DMS114 treated with DMSO at 0.1 percent for 48 hours (cell line): ENCODE measurements at regions not wholly inside any gene's neighbourhood (a gene's known extent, or its start where the extent isn't known, plus 50 kb on each side); places are given as distances from the start of the nearest gene placed in this dataset.

ENCODE experiments used
- DNase-seq: peaks from one replicate; lab custom pipeline; 2025; ENCODE audit not compliant: unreplicated experiment; lab: John Stamatoyannopoulos, UW

GRCh38 chr4:163621821-163622220 is 127.3 kb downstream of the TMA16 start:
- no peak for DNase-seq

GRCh38 chr4:163622379-163623035 is 128.0 kb downstream of the TMA16 start:
- DNase-seq, result no peak

GRCh38 chr4:163623787-163624186 is 129.3 kb downstream of the TMA16 start:
- no peak for DNase-seq

- DNase-seq, result no peak
Measured at GRCh38 chr4:163624727-163625126, 130.2 kb downstream of the TMA16 start.

GRCh38 chr4:163631288-163631687 is 136.8 kb downstream of the TMA16 start:
- DNase-seq, result no peak

GRCh38 chr4:163638909-163639308 is 144.4 kb downstream of the TMA16 start:
- no peak for DNase-seq

GRCh38 chr4:163649557-163650091 is 155.1 kb downstream of the TMA16 start:
- no peak for DNase-seq

- DNase-seq, result no peak
Measured at GRCh38 chr4:163651761-163652160, 157.3 kb downstream of the TMA16 start.

GRCh38 chr4:163654621-163655020 is 160.1 kb downstream of the TMA16 start:
- no peak for DNase-seq

GRCh38 chr4:163660636-163661035 is 166.1 kb downstream of the TMA16 start:
- DNase-seq, result no peak

GRCh38 chr4:163662768-163663167 is 168.3 kb downstream of the TMA16 start:
- no peak for DNase-seq

- no peak for DNase-seq
Measured at GRCh38 chr4:163663454-163664225, 169.2 kb downstream of the TMA16 start.

GRCh38 chr4:163665101-163665500 is 170.6 kb downstream of the TMA16 start:
- no peak for DNase-seq

GRCh38 chr4:163665521-163666331 is 171.2 kb downstream of the TMA16 start:
- no peak for DNase-seq

- no peak for DNase-seq
Measured at GRCh38 chr4:163666332-163666873, 171.9 kb downstream of the TMA16 start.

- DNase-seq, result no peak
Measured at GRCh38 chr4:163672751-163673150, 178.3 kb downstream of the TMA16 start.

GRCh38 chr4:163673848-163674697 is 179.6 kb downstream of the TMA16 start:
- no peak for DNase-seq

- peak; percentile 5 for DNase-seq
Measured at GRCh38 chr4:163679189-163679588, 184.7 kb downstream of the TMA16 start.

GRCh38 chr4:163680386-163681098 is 186.1 kb downstream of the TMA16 start:
- no peak for DNase-seq
